ENCODE measurements at regions not wholly inside any gene's neighbourhood (a gene's known extent, or its start where the extent isn't known, plus 50 kb on each side); places are given as distances from the start of the nearest gene placed in this dataset.

- no peak overlapping the region for H3K4me3 ChIP-seq (ENCODE audit: low read depth, low read length)
- TF ChIP-seq CTCF (IDR thresholded peaks at IDR 0.05; ENCODE audit: low read depth, low read length, missing control alignments): no peak
- no peak for DNase-seq (ENCODE audit: low read depth)
These were observed 423.9 kb downstream of the NPHP4 start for GRCh38 chr1:5568321-5568720.

- no peak for TF ChIP-seq CTCF (IDR thresholded peaks at IDR 0.05; ENCODE audit: low read depth, low read length, missing control alignments)
- no peak overlapping the region for H3K4me3 ChIP-seq (ENCODE audit: low read depth, low read length)
- no peak for DNase-seq (ENCODE audit: low read depth)
These were observed 424.4 kb downstream of the NPHP4 start for GRCh38 chr1:5567839-5568238.

GRCh38 chr1:5566924-5567323, 425.3 kb downstream of the NPHP4 start:
- no peak for DNase-seq (ENCODE audit: low read depth)
- no peak for TF ChIP-seq CTCF (IDR thresholded peaks at IDR 0.05; ENCODE audit: low read depth, low read length, missing control alignments)
- H3K4me3 ChIP-seq (ENCODE audit: low read depth, low read length): no peak overlapping the region

- no peak for TF ChIP-seq CTCF (IDR thresholded peaks at IDR 0.05; ENCODE audit: low read depth, low read length, missing control alignments)
- no peak for DNase-seq (ENCODE audit: low read depth)
- H3K4me3 ChIP-seq (ENCODE audit: low read depth, low read length): no peak overlapping the region
These were observed 426.7 kb downstream of the NPHP4 start for GRCh38 chr1:5565281-5566125.

GRCh38 chr1:5564578-5565257, 427.5 kb downstream of the NPHP4 start:
- no peak for TF ChIP-seq CTCF (IDR thresholded peaks at IDR 0.05; ENCODE audit: low read depth, low read length, missing control alignments)
- DNase-seq (ENCODE audit: low read depth): no peak
- no peak overlapping the region for H3K4me3 ChIP-seq (ENCODE audit: low read depth, low read length)

GRCh38 chr1:5563861-5564577, 428.2 kb downstream of the NPHP4 start:
- DNase-seq (ENCODE audit: low read depth): no peak

More at GRCh38 chr1:5563861-5564577, 428.2 kb downstream of the NPHP4 start:
- no peak overlapping the region for H3K4me3 ChIP-seq (ENCODE audit: low read depth, low read length)
- no peak for TF ChIP-seq CTCF (IDR thresholded peaks at IDR 0.05; ENCODE audit: low read depth, low read length, missing control alignments)

Data from GM12864 (cell line).